Spleen (tissue), 11 donors: ENCODE measurements at regions not wholly inside any gene's neighbourhood (a gene's known extent, or its start where the extent isn't known, plus 50 kb on each side); places are given as distances from the start of the nearest gene placed in this dataset.

Experiments
- DNase-seq: peaks from one replicate; pipeline ENCODE4 v3.0.0-alpha.2; 2020
- H3K27ac ChIP-seq, 8 donors: fragments of 200-600 bp; sonication (generic) in 7 of 8; 1 replicate in 4 of 8; 2 replicates in 4 of 8; pipeline versions ENCODE4 v1.5.0 to v1.8.0; 2016 to 2021; ENCODE audit warnings: inconsistent platforms in 4 of 8, mild to moderate bottlenecking in 4 of 8, moderate library complexity in 1 of 8
- H3K27me3 ChIP-seq, 7 donors: fragments of 200-600 bp; sonication (generic) in 6 of 7; replicated peaks in 1 of 7; 1 replicate in 4 of 7; 2 replicates in 3 of 7; pipeline versions ENCODE4 v1.5.0 to v1.8.0; 2016 to 2021; ENCODE audit warnings: inconsistent platforms in 3 of 7, mild to moderate bottlenecking in 1 of 7
- H3K36me3 ChIP-seq, 6 donors: fragments of 200-600 bp; sonication (generic) in 5 of 6; 1 replicate in 4 of 6; 2 replicates in 2 of 6; pipeline versions ENCODE4 v1.5.0 to v1.8.0; 2016 to 2021; ENCODE audit warnings: inconsistent platforms in 2 of 6
- H3K4me1 ChIP-seq, 6 donors: fragments of 200-600 bp; sonication (generic) in 5 of 6; 1 replicate in 3 of 6; 2 replicates in 3 of 6; pipeline versions ENCODE4 v1.5.0 to v1.8.0; 2016 to 2021; ENCODE audit warnings: inconsistent platforms in 3 of 6
- H3K4me3 ChIP-seq, 8 donors: fragments of 200-600 bp; sonication (generic) in 7 of 8; 1 replicate in 4 of 8; 2 replicates in 4 of 8; pipeline versions ENCODE4 v1.5.0 to v1.8.0; 2016 to 2021; ENCODE audit warnings: inconsistent platforms in 4 of 8, mild to moderate bottlenecking in 4 of 8, moderate library complexity in 2 of 8
- H3K9me3 ChIP-seq, 8 donors: fragments of 200-600 bp; sonication (generic) in 7 of 8; 1 replicate in 4 of 8; 2 replicates in 4 of 8; pipeline versions ENCODE4 v1.5.0 to v1.8.0; 2016 to 2021; ENCODE audit warnings: inconsistent platforms in 4 of 8
- POLR2A ChIP-seq, 3 donors: fragments of 450-650 bp; IDR thresholded peaks; one replicate each; pipeline ENCODE4 v1.5.1; 2017; ENCODE audit warnings: antibody characterized with exemption in 3 of 3, mild to moderate bottlenecking in 1 of 3
- POLR2AphosphoS5 ChIP-seq, 3 donors: sonication (generic); formaldehyde crosslinking; IDR thresholded peaks; one replicate each; pipeline ENCODE4 v1.5.1; 2017; ENCODE audit warnings: antibody characterized with exemption in 3 of 3
- WGBS, 5 donors: extraction: QIAGEN DNeasy Blood & Tissue Kit in 3 of 5; methylation state at CpG; one replicate each; pipeline versions ENCODE4 v1.1.5 to v1.1.7; 2013 to 2018; 5-methylcytosine and 5-hydroxymethylcytosine counted together
- intact Hi-C: fragments of 100-400 bp; cut with DNase I; formaldehyde crosslinking; loops from one replicate; pipeline ENCODE4 v1.15.0; 2023; ENCODE audit warnings: low total_unique reads
- TF ChIP-seq, protein P1 (sequence below), 11 experiments: fragments of 200-600 bp in 7 of 11; fragments of 450-650 bp in 4 of 11; sonication (generic) in 4 of 11; IDR thresholded peaks in 8 of 11; conservative IDR thresholded peaks in 3 of 11; 1 replicate in 7 of 11; 2 replicates in 4 of 11; pipeline versions ENCODE4 v1.4.0 to v1.8.0; 2016 to 2021; ENCODE audit warnings: antibody characterized with exemption in 11 of 11, inconsistent platforms in 4 of 11, mild to moderate bottlenecking in 1 of 11
- donor health status: healthy with polysubstance abuse.
- donor health status: DM: no; HTN: no; CAD: no; lungs with moderate emphysema.
- donor health status: DM: no; HTN: no; CAD: no.
- donor health status: Bipolar disorder and iron deficiency.
- donor health status: healthy.
- donor health status: DM: no; HTN: no; CAD: no.
- donor health status: DM: yes; HTN: yes; CAD: no.

DNA sequence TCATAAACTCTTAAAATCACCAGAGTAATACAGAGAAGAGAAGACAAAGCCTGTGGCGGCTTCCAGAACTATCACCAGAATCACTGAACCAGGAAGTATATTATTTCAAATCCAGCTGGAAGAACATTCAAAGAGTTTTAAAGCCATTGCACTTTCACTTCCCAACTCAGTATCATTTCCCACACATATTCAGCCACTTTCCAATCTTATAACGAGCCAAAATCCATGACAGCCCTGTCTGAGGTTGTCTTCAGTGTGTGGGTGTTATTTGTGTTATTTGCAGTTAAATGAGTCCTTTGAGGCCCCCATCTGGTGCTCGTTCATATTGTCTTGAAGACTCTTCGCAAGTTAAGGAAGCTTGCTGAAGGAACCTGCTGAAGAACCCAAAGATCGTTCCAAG, 559.9 kb downstream of the TSN start:
- no peaks in the 10 kb centered on the region for H3K36me3 ChIP-seq
- no peak overlapping the region for H3K4me3 ChIP-seq
- TF ChIP-seq, protein P1, sequence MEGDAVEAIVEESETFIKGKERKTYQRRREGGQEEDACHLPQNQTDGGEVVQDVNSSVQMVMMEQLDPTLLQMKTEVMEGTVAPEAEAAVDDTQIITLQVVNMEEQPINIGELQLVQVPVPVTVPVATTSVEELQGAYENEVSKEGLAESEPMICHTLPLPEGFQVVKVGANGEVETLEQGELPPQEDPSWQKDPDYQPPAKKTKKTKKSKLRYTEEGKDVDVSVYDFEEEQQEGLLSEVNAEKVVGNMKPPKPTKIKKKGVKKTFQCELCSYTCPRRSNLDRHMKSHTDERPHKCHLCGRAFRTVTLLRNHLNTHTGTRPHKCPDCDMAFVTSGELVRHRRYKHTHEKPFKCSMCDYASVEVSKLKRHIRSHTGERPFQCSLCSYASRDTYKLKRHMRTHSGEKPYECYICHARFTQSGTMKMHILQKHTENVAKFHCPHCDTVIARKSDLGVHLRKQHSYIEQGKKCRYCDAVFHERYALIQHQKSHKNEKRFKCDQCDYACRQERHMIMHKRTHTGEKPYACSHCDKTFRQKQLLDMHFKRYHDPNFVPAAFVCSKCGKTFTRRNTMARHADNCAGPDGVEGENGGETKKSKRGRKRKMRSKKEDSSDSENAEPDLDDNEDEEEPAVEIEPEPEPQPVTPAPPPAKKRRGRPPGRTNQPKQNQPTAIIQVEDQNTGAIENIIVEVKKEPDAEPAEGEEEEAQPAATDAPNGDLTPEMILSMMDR (IDR thresholded peaks at IDR 0.05 in 8 of 11, conservative IDR thresholded peaks at IDR 0.05 in 3 of 11): no peak
- TF ChIP-seq POLR2AphosphoS5 (IDR thresholded peaks at IDR 0.05): no peak
- TF ChIP-seq POLR2A (IDR thresholded peaks at IDR 0.05): no peak
- no peaks in the 10 kb centered on the region for H3K27me3 ChIP-seq
- H3K4me1 ChIP-seq: no peaks in the 10 kb centered on the region
- peaks cover 0 to 10% (median 1%) of the 10 kb centered on the region in 8 donors for H3K9me3 ChIP-seq
- intact Hi-C loops: no loop called here
- 64 to 77% (median 76%) methylated on average over 5 of the region's 5 CpGs for WGBS, 5 donors
- DNase-seq: no peak
- no peak overlapping the region for H3K27ac ChIP-seq

DNA sequence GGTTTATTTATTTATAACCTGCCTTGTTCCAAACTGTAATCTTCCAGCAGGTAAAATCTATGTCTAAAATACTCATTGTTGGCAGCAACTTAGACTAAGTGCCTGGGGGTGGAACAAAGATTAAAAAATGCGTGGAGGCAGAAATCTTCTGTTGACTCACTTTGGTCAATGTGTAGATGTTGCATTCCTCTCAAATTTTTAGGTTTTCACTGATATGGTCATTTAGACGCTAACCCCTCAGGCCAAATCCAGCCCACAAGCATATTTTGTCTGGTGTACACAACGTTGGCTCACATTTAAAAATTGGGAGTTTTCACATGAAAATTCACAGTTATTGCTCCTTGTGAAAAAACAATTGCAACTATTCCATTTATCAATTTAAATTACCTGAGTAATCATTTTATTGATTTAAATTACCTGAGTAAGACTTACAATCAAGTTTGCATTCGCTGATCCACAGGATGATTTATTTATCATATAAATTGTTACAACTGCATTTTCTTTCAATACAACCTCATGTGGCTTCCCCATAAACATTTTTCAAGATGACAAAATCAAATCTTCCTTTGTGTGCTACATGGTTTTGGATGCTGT, 564.2 kb downstream of the TSN start:
- Histone ChIP-seq H3K9me3 (peaks cover 0 to 10% (median 0%) of the 10 kb centered on the region in 8 donors), H3K4me3 (no peak overlapping the region), H3K4me1 (no peaks in the 10 kb centered on the region), H3K27me3 (no peaks in the 10 kb centered on the region), H3K36me3 (no peaks in the 10 kb centered on the region), H3K27ac (no peak overlapping the region)
- 75 to 91% (median 81%) methylated on average over 4 of the region's 4 CpGs for WGBS, 5 donors
- TF ChIP-seq POLR2A (IDR thresholded peaks at IDR 0.05): no peak
- TF ChIP-seq, protein P1 (IDR thresholded peaks at IDR 0.05 in 8 of 11, conservative IDR thresholded peaks at IDR 0.05 in 3 of 11): no peak
- TF ChIP-seq POLR2AphosphoS5 (IDR thresholded peaks at IDR 0.05): no peak
- no peak for DNase-seq
- intact Hi-C loops: no loop called here

DNA sequence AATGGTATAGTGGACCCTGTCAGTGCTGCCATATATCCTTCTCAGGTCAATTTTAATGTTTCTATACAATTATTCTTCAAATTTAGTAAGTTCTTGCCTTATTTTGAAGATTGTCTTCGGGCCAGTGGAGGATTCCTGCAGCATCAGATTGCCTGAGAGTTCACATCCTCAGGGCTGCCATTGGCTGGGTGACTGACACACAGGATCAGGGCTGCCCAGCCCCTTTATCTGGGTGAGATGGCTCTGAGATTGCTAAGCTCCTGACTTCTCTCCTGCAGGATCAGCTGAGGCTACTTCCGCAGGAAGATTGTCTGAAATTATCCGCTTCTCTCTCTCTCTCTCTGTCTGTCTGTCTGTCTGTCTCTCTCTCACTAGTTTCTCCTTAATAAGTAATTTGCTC, 567.4 kb downstream of the TSN start:
- Histone ChIP-seq H3K4me3 (no peak overlapping the region), H3K9me3 (peaks cover 0 to 10% (median 0%) of the 10 kb centered on the region in 8 donors), H3K4me1 (no peaks in the 10 kb centered on the region), H3K36me3 (no peaks in the 10 kb centered on the region), H3K27ac (no peak overlapping the region), H3K27me3 (no peaks in the 10 kb centered on the region)
- no peak for TF ChIP-seq POLR2A (IDR thresholded peaks at IDR 0.05)
- no peak for TF ChIP-seq POLR2AphosphoS5 (IDR thresholded peaks at IDR 0.05)
- TF ChIP-seq, protein P1 (IDR thresholded peaks at IDR 0.05 in 8 of 11, conservative IDR thresholded peaks at IDR 0.05 in 3 of 11): no peak
- no peak for DNase-seq
- 86 to 94% (median 88%) methylated on average over 3 of the region's 3 CpGs for WGBS, 5 donors
- intact Hi-C loops: no loop called here

DNA sequence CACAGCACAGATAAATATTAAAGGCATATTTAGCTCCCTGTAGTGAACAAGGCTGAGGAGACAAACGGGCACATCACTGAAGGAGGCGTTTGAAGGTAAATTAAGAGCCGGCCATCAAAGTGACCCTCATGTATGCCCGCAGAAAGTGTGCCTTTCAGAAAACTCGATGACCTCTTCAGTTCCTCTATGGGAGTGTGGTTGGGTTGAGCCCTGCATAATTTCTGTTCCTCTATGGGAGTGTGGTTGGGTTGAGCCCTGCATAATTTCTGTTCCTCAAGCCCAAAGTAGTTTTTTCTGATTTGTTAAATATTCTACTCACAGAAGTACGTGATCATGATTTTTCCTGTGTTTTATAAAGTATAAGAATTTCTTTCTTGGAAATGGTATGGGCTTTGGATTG, 568.5 kb downstream of the TSN start:
- TF ChIP-seq POLR2AphosphoS5 (IDR thresholded peaks at IDR 0.05) (no peak), POLR2A (IDR thresholded peaks at IDR 0.05) (no peak)
- TF ChIP-seq, protein P1 (IDR thresholded peaks at IDR 0.05 in 8 of 11, conservative IDR thresholded peaks at IDR 0.05 in 3 of 11): no peak
- no peaks in the 10 kb centered on the region for H3K36me3 ChIP-seq
- no peak overlapping the region for H3K4me3 ChIP-seq
- peaks cover 0 to 10% (median 0%) of the 10 kb centered on the region in 8 donors for H3K9me3 ChIP-seq
- H3K27ac ChIP-seq: no peak overlapping the region
- 78 to 86% (median 83%) methylated on average over 6 of the region's 6 CpGs for WGBS, 5 donors
- no peaks in the 10 kb centered on the region for H3K4me1 ChIP-seq
- intact Hi-C loops: no loop called here
- DNase-seq: no peak
- H3K27me3 ChIP-seq: no peaks in the 10 kb centered on the region
